NT2/D1 (cell line): ENCODE measurements at regions not wholly inside any gene's neighbourhood (a gene's known extent, or its start where the extent isn't known, plus 50 kb on each side); places are given as distances from the start of the nearest gene placed in this dataset.

ENCODE experiments used
- DNase-seq: peaks from one replicate; pipeline ENCODE4 v3.0.0-alpha.2; 2011; ENCODE audit warnings: low read depth, low spot score
- H3K27me3 ChIP-seq: 2 replicates; pipeline ENCODE4 v1.6.0; 2011; ENCODE audit warnings: mild to moderate bottlenecking; ENCODE audit not compliant: insufficient read length, insufficient read depth
- H3K36me3 ChIP-seq: 2 replicates; pipeline ENCODE4 v1.6.1; 2011; ENCODE audit warnings: mild to moderate bottlenecking, low read length, mixed read lengths; ENCODE audit not compliant: insufficient read depth, insufficient read length
- H3K4me1 ChIP-seq: 2 replicates; pipeline ENCODE4 v1.5.1; 2011; ENCODE audit not compliant: insufficient read depth, insufficient read length
- H3K4me3 ChIP-seq: 2 replicates; pipeline ENCODE4 v1.5.1; 2011; ENCODE audit warnings: low read depth; ENCODE audit not compliant: insufficient read length
- H3K9ac ChIP-seq: 2 replicates; pipeline ENCODE4 v1.6.0; 2011; ENCODE audit warnings: low read depth; ENCODE audit not compliant: insufficient read length
- H3K9me3 ChIP-seq: 2 replicates; pipeline ENCODE4 v1.5.1; 2011; ENCODE audit warnings: mild to moderate bottlenecking, low read length; ENCODE audit not compliant: insufficient read depth
- SUZ12 ChIP-seq: IDR thresholded peaks from 2 replicates; pipeline ENCODE4 v1.6.1; 2011; ENCODE audit not compliant: insufficient read length, insufficient read depth; ENCODE audit errors: extremely low read depth
- YY1 ChIP-seq: IDR thresholded peaks from 2 replicates; pipeline ENCODE4 v1.6.1; 2011; ENCODE audit not compliant: insufficient read length, insufficient read depth
- ZNF274 ChIP-seq: IDR thresholded peaks from 2 replicates; pipeline ENCODE4 v1.6.1; 2011; ENCODE audit warnings: mild to moderate bottlenecking, low read depth, low read length

- no peaks in the 10 kb centered on the region for H3K4me1 ChIP-seq
- no peaks in the 10 kb centered on the region for H3K36me3 ChIP-seq
- no peak for TF ChIP-seq YY1
- H3K9me3 ChIP-seq: no peaks in the 10 kb centered on the region
- H3K9ac ChIP-seq: no peak overlapping the region
- H3K4me3 ChIP-seq: no peak overlapping the region
- no peak for DNase-seq
- H3K27me3 ChIP-seq: no peaks in the 10 kb centered on the region
Measured at GRCh38 chr11:91115116-91115515, 892.3 kb upstream of the CHORDC1 start.

GRCh38 chr11:91104237-91104636 is 881.4 kb upstream of the CHORDC1 start:
- Histone ChIP-seq H3K27me3 (no peaks in the 10 kb centered on the region), H3K4me3 (no peak overlapping the region)
- DNase-seq: no peak

GRCh38 chr11:91100427-91100826 is 877.6 kb upstream of the CHORDC1 start:
- no peaks in the 10 kb centered on the region for H3K4me1 ChIP-seq
- no peaks in the 10 kb centered on the region for H3K9me3 ChIP-seq
- no peak overlapping the region for H3K9ac ChIP-seq
- no peaks in the 10 kb centered on the region for H3K36me3 ChIP-seq
- H3K4me3 ChIP-seq: no peak overlapping the region
- TF ChIP-seq YY1: no peak
- no peak for TF ChIP-seq ZNF274
- TF ChIP-seq SUZ12: no peak
- H3K27me3 ChIP-seq: no peaks in the 10 kb centered on the region
- no peak for DNase-seq

More at GRCh38 chr11:91104237-91104636, 881.4 kb upstream of the CHORDC1 start:
- TF ChIP-seq ZNF274: no peak
- TF ChIP-seq SUZ12: no peak
- TF ChIP-seq YY1: no peak
- Histone ChIP-seq H3K9me3 (no peaks in the 10 kb centered on the region), H3K9ac (no peak overlapping the region), H3K36me3 (no peaks in the 10 kb centered on the region), H3K4me1 (no peaks in the 10 kb centered on the region)

GRCh38 chr11:91097083-91097482 is 874.2 kb upstream of the CHORDC1 start:
- no peaks in the 10 kb centered on the region for H3K27me3 ChIP-seq
- no peak overlapping the region for H3K4me3 ChIP-seq
- no peak overlapping the region for H3K9ac ChIP-seq
- H3K9me3 ChIP-seq: no peaks in the 10 kb centered on the region
- DNase-seq: no peak
- H3K4me1 ChIP-seq: no peaks in the 10 kb centered on the region
- H3K36me3 ChIP-seq: no peaks in the 10 kb centered on the region
- TF ChIP-seq ZNF274 (no peak), SUZ12 (no peak), YY1 (no peak)

GRCh38 chr11:91093141-91093540 is 870.3 kb upstream of the CHORDC1 start:
- H3K9ac ChIP-seq: no peak overlapping the region
- DNase-seq: no peak
- TF ChIP-seq YY1: no peak
- TF ChIP-seq SUZ12: no peak
- no peak for TF ChIP-seq ZNF274
- no peaks in the 10 kb centered on the region for H3K36me3 ChIP-seq
- no peaks in the 10 kb centered on the region for H3K4me1 ChIP-seq
- no peaks in the 10 kb centered on the region for H3K27me3 ChIP-seq
- no peak overlapping the region for H3K4me3 ChIP-seq
- no peaks in the 10 kb centered on the region for H3K9me3 ChIP-seq

GRCh38 chr11:91091563-91091962 is 868.7 kb upstream of the CHORDC1 start:
- no peaks in the 10 kb centered on the region for H3K4me1 ChIP-seq
- H3K36me3 ChIP-seq: no peaks in the 10 kb centered on the region
- H3K27me3 ChIP-seq: no peaks in the 10 kb centered on the region
- TF ChIP-seq YY1: no peak
- no peak for TF ChIP-seq ZNF274
- no peak for TF ChIP-seq SUZ12
- no peak overlapping the region for H3K4me3 ChIP-seq
- no peak overlapping the region for H3K9ac ChIP-seq
- no peaks in the 10 kb centered on the region for H3K9me3 ChIP-seq
- no peak for DNase-seq

GRCh38 chr11:91086028-91086427 is 863.2 kb upstream of the CHORDC1 start:
- no peaks in the 10 kb centered on the region for H3K9me3 ChIP-seq
- H3K36me3 ChIP-seq: no peaks in the 10 kb centered on the region
- no peak overlapping the region for H3K9ac ChIP-seq
- no peak for DNase-seq
- H3K27me3 ChIP-seq: no peaks in the 10 kb centered on the region
- TF ChIP-seq YY1 (no peak), SUZ12 (no peak), ZNF274 (no peak)
- H3K4me1 ChIP-seq: no peaks in the 10 kb centered on the region
- no peak overlapping the region for H3K4me3 ChIP-seq

- no peak for TF ChIP-seq ZNF274
- TF ChIP-seq YY1: no peak
- TF ChIP-seq SUZ12: no peak
Measured at GRCh38 chr11:91082255-91082654, 859.4 kb upstream of the CHORDC1 start.

More at GRCh38 chr11:91082255-91082654, 859.4 kb upstream of the CHORDC1 start:
- Histone ChIP-seq H3K4me1 (no peaks in the 10 kb centered on the region), H3K9ac (no peak overlapping the region), H3K4me3 (no peak overlapping the region), H3K36me3 (no peaks in the 10 kb centered on the region), H3K9me3 (no peaks in the 10 kb centered on the region), H3K27me3 (no peaks in the 10 kb centered on the region)
- no peak for DNase-seq
